ENCODE measurements at regions not wholly inside any gene's neighbourhood (a gene's known extent, or its start where the extent isn't known, plus 50 kb on each side); places are given as distances from the start of the nearest gene placed in this dataset.

- no peak for DNase-seq
These were observed 455.4 kb downstream of the FOXG1 start for GRCh38 chr14:29222006-29222405.

- DNase-seq = peak; percentile 41
These were observed 456.2 kb downstream of the FOXG1 start for GRCh38 chr14:29222671-29223268.

- no peak for DNase-seq
These were observed 457.4 kb downstream of the FOXG1 start for GRCh38 chr14:29223947-29224346.

- no peak for DNase-seq
These were observed 461.0 kb downstream of the FOXG1 start for GRCh38 chr14:29227631-29228030.

GRCh38 chr14:29232153-29232552 is 465.6 kb downstream of the FOXG1 start:
- no peak for DNase-seq

- no peak for DNase-seq
These were observed 466.1 kb downstream of the FOXG1 start for GRCh38 chr14:29232711-29233110.

- DNase-seq = no peak
These were observed 466.6 kb downstream of the FOXG1 start for GRCh38 chr14:29233188-29233587.

GRCh38 chr14:29235991-29236390 is 469.4 kb downstream of the FOXG1 start:
- DNase-seq = no peak

GRCh38 chr14:29236401-29236800 is 469.8 kb downstream of the FOXG1 start:
- DNase-seq = no peak

- no peak for DNase-seq
These were observed 470.3 kb downstream of the FOXG1 start for GRCh38 chr14:29236848-29237247.

GRCh38 chr14:29240066-29240465 is 473.5 kb downstream of the FOXG1 start:
- DNase-seq = no peak

GRCh38 chr14:29242755-29243754 is 476.5 kb downstream of the FOXG1 start:
- peak; percentile 10 for DNase-seq

- DNase-seq = no peak
These were observed 489.1 kb downstream of the FOXG1 start for GRCh38 chr14:29255692-29256091.

GRCh38 chr14:29262979-29263378 is 496.4 kb downstream of the FOXG1 start:
- no peak for DNase-seq

GRCh38 chr14:29264865-29265264 is 498.3 kb downstream of the FOXG1 start:
- no peak for DNase-seq

- DNase-seq = no peak
These were observed 499.3 kb downstream of the FOXG1 start for GRCh38 chr14:29265852-29266251.

- DNase-seq = no peak
These were observed 505.1 kb downstream of the FOXG1 start for GRCh38 chr14:29271669-29272068.

GRCh38 chr14:29273513-29273912 is 506.9 kb downstream of the FOXG1 start:
- DNase-seq = no peak

- no peak for DNase-seq
These were observed 508.5 kb downstream of the FOXG1 start for GRCh38 chr14:29274890-29275596.

GRCh38 chr14:29278301-29279263 is 512.0 kb downstream of the FOXG1 start:
- DNase-seq = no peak

GRCh38 chr14:29282169-29282568 is 515.6 kb downstream of the FOXG1 start:
- no peak for DNase-seq

GRCh38 chr14:29290441-29290840 is 523.9 kb downstream of the FOXG1 start:
- no peak for DNase-seq
